ENCODE measurements at regions not wholly inside any gene's neighbourhood (a gene's known extent, or its start where the extent isn't known, plus 50 kb on each side); places are given as distances from the start of the nearest gene placed in this dataset.
"Not testable (repeated sequence)": the region's sequence is repeated elsewhere in the genome, so short reads cannot be mapped to it uniquely, and the experiment has no call there.

DNA sequence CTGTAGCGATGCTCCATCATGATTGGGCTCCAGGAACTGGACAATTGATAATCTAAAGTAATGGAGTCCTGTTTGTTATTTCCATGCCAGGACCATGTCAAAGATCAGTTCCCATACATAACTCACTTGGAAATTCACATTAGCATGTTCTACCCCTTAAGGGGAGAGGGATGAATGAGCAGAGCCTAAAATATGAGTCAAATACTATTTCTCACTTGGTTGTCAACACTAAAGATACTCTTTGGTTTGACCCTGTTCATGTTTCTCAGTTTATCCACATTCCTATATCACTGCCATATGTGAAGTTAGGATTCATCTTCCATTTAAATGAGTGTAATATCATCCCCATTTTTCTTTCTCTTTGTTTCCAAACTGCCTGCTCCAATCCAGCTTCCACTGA lies 321.6 kb upstream of the PAPPA start:
- H3K36me3 ChIP-seq: no peaks in the 10 kb centered on the region

DNA sequence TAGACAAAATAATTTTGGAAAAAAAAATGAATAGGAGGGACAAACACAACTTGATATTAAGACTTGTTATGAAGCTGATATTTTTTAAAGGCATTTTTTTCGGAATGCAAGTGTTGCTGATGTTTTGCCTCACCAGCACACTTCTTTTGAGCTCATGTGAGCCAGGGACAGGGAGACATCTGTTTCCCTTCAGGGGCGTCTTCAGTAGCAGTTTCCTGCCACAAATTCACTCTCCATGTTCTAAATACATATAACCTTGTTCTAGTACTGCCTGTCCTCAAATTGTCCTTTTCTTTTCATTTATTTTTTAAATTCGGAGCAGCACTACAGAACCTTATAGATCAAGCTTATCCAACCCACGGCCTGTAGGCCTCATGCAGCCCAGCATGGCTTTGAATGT lies 316.0 kb upstream of the PAPPA start:
- Histone ChIP-seq H3K27me3 (no peaks in the 10 kb centered on the region), H3K4me3 (ENCODE audit: low read depth, low read length) (no peak overlapping the region), H3K4me1 (no peaks in the 10 kb centered on the region), H3K36me3 (no peaks in the 10 kb centered on the region), H3K9me3 (no peaks in the 10 kb centered on the region)
- TF ChIP-seq, protein P1, sequence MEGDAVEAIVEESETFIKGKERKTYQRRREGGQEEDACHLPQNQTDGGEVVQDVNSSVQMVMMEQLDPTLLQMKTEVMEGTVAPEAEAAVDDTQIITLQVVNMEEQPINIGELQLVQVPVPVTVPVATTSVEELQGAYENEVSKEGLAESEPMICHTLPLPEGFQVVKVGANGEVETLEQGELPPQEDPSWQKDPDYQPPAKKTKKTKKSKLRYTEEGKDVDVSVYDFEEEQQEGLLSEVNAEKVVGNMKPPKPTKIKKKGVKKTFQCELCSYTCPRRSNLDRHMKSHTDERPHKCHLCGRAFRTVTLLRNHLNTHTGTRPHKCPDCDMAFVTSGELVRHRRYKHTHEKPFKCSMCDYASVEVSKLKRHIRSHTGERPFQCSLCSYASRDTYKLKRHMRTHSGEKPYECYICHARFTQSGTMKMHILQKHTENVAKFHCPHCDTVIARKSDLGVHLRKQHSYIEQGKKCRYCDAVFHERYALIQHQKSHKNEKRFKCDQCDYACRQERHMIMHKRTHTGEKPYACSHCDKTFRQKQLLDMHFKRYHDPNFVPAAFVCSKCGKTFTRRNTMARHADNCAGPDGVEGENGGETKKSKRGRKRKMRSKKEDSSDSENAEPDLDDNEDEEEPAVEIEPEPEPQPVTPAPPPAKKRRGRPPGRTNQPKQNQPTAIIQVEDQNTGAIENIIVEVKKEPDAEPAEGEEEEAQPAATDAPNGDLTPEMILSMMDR (IDR thresholded peaks at IDR 0.05; ENCODE audit: low read depth, low read length): no peak
- no peak for DNase-seq

More for the DNA sequence above, 321.6 kb upstream of the PAPPA start:
- Histone ChIP-seq H3K4me3 (ENCODE audit: low read depth, low read length) (no peak overlapping the region), H3K27me3 (no peaks in the 10 kb centered on the region), H3K9me3 (no peaks in the 10 kb centered on the region), H3K4me1 (no peaks in the 10 kb centered on the region)
- TF ChIP-seq, protein P1 (IDR thresholded peaks at IDR 0.05; ENCODE audit: low read depth, low read length): no peak
- DNase-seq: no peak

GRCh38 chr9:115838417-115838816 lies 315.2 kb upstream of the PAPPA start:
- no peak overlapping the region for H3K4me3 ChIP-seq (ENCODE audit: low read depth, low read length)
- no peaks in the 10 kb centered on the region for H3K4me1 ChIP-seq
- no peaks in the 10 kb centered on the region for H3K36me3 ChIP-seq
- H3K27me3 ChIP-seq: no peaks in the 10 kb centered on the region
- no peaks in the 10 kb centered on the region for H3K9me3 ChIP-seq
- TF ChIP-seq, protein P1 (IDR thresholded peaks at IDR 0.05; ENCODE audit: low read depth, low read length): no peak
- DNase-seq: no peak

- not testable (repeated sequence) for H3K9me3 ChIP-seq; H3K4me1 ChIP-seq; H3K4me3 ChIP-seq (ENCODE audit: low read depth, low read length); DNase-seq; H3K36me3 ChIP-seq; H3K27me3 ChIP-seq
Measured at GRCh38 chr9:115844433-115844832, 309.2 kb upstream of the PAPPA start.

DNA sequence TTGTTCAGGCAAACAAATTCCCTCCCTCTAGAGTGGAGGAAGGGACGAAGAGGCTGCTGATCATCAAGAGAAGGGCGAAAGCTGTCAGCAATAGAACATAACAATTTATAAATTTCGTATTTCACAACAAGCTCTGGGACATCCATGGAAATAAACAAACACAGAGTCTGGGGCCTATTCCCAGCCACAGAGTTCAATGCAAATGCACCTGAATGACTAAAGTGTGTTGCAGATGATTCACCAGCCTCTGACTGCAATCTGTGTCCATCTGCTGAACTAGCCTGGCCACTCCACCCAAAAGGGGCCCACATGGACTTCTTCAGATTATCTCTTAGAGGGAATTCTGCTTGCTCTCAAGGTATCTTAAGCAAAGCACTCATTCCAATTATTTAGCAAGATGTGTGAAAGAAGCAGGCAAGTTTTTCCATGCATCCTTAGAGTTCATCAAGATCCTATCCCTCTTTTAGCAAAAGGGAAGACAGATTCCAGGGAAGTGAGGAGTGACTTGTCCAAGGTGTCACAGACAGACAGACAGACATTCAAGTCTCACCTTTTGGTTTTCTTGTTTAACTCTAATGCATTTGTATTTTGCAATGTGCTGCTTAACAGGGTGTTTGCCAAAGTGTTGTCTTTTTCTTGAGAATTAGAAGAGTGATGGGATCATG lies 307.8 kb upstream of the PAPPA start:
- Histone ChIP-seq H3K36me3 (no peaks in the 10 kb centered on the region), H3K4me3 (ENCODE audit: low read depth, low read length) (no peak overlapping the region), H3K27me3 (no peaks in the 10 kb centered on the region), H3K4me1 (no peaks in the 10 kb centered on the region), H3K9me3 (no peaks in the 10 kb centered on the region)
- no peak for DNase-seq
- TF ChIP-seq, protein P1 (IDR thresholded peaks at IDR 0.05; ENCODE audit: low read depth, low read length): no peak

- no peak for DNase-seq
- no peaks in the 10 kb centered on the region for H3K4me1 ChIP-seq
- no peak overlapping the region for H3K4me3 ChIP-seq (ENCODE audit: low read depth, low read length)
- H3K36me3 ChIP-seq: no peaks in the 10 kb centered on the region
- no peaks in the 10 kb centered on the region for H3K27me3 ChIP-seq
- no peaks in the 10 kb centered on the region for H3K9me3 ChIP-seq
- TF ChIP-seq, protein P1 (IDR thresholded peaks at IDR 0.05; ENCODE audit: low read depth, low read length): no peak
Measured at GRCh38 chr9:115847216-115847615, 306.4 kb upstream of the PAPPA start.
